Gastroesophageal sphincter (tissue), 3 donors: ENCODE measurements at regions not wholly inside any gene's neighbourhood (a gene's known extent, or its start where the extent isn't known, plus 50 kb on each side); places are given as distances from the start of the nearest gene placed in this dataset.

Source experiments
- POLR2A ChIP-seq, 2 donors: fragments of 450-650 bp; IDR thresholded peaks; one replicate each; pipeline ENCODE4 v1.6.1; 2017; ENCODE audit warnings: antibody characterized with exemption in 2 of 2, mild to moderate bottlenecking in 2 of 2, moderate library complexity in 1 of 2
- POLR2AphosphoS5 ChIP-seq: sonication (generic); formaldehyde crosslinking; IDR thresholded peaks from one replicate; pipeline ENCODE4 v1.6.1; 2017; ENCODE audit warnings: antibody characterized with exemption
- TF ChIP-seq, protein P1 (sequence below), 4 experiments: fragments of 200-600 bp in 2 of 4; fragments of 450-650 bp in 2 of 4; sonication (generic) in 1 of 4; IDR thresholded peaks; one replicate each; pipeline ENCODE4 v1.5.1; 2017 to 2019; ENCODE audit warnings: antibody characterized with exemption in 4 of 4, mild to moderate bottlenecking in 2 of 4, moderate library complexity in 2 of 4

DNA sequence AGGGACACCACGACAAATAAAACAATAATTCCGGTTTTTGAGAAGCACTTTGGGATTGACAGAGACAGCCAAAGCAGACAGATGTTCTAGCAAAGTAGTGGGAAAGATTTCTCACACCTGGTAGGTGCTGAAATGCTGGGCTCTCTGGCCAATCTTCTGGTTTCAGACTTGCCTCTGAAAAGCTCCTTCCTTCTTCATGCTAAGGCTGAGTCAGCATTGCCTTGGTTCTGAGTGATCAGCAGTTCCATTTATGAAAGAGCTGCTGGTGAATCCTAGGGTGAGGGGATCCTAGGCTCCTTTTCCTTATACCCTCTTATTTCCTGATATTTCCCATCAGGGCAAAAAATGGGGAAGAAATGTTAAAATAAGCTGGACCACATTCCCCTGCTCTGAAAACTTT, 268.7 kb upstream of the SALL1 start:
- TF ChIP-seq, protein P1, sequence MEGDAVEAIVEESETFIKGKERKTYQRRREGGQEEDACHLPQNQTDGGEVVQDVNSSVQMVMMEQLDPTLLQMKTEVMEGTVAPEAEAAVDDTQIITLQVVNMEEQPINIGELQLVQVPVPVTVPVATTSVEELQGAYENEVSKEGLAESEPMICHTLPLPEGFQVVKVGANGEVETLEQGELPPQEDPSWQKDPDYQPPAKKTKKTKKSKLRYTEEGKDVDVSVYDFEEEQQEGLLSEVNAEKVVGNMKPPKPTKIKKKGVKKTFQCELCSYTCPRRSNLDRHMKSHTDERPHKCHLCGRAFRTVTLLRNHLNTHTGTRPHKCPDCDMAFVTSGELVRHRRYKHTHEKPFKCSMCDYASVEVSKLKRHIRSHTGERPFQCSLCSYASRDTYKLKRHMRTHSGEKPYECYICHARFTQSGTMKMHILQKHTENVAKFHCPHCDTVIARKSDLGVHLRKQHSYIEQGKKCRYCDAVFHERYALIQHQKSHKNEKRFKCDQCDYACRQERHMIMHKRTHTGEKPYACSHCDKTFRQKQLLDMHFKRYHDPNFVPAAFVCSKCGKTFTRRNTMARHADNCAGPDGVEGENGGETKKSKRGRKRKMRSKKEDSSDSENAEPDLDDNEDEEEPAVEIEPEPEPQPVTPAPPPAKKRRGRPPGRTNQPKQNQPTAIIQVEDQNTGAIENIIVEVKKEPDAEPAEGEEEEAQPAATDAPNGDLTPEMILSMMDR (IDR thresholded peaks at IDR 0.05): no peak
- TF ChIP-seq POLR2A (IDR thresholded peaks at IDR 0.05): no peak
- no peak for TF ChIP-seq POLR2AphosphoS5
